Sigmoid colon (tissue), 4 donors: ENCODE measurements at regions not wholly inside any gene's neighbourhood (a gene's known extent, or its start where the extent isn't known, plus 50 kb on each side); places are given as distances from the start of the nearest gene placed in this dataset.

ENCODE experiments used
- CTCF ChIP-seq, 4 experiments: fragments of 450-650 bp in 3 of 4; fragments of 200-600 bp in 1 of 4; IDR thresholded peaks; one replicate each; pipeline ENCODE4 v1.5.1; 2016 to 2019; ENCODE audit warnings: antibody characterized with exemption in 4 of 4, mild to moderate bottlenecking in 3 of 4, moderate library complexity in 2 of 4
- POLR2A ChIP-seq, 2 donors: fragments of 450-650 bp; IDR thresholded peaks; one replicate each; pipeline ENCODE4 v1.6.1; 2016; ENCODE audit warnings: antibody characterized with exemption in 2 of 2, mild to moderate bottlenecking in 2 of 2, moderate library complexity in 2 of 2
- POLR2AphosphoS5 ChIP-seq, 4 donors: sonication (generic); formaldehyde crosslinking; IDR thresholded peaks; one replicate each; pipeline ENCODE4 v1.6.1; 2017; ENCODE audit warnings: antibody characterized with exemption in 4 of 4

GRCh38 chr2:150788426-150789140 is 301.1 kb upstream of the RND3 start:
- TF ChIP-seq CTCF (IDR thresholded peaks at IDR 0.05) (no peak), POLR2A (IDR thresholded peaks at IDR 0.05) (no peak), POLR2AphosphoS5 (IDR thresholded peaks at IDR 0.05) (no peak)
